ENCODE measurements at regions not wholly inside any gene's neighbourhood (a gene's known extent, or its start where the extent isn't known, plus 50 kb on each side); places are given as distances from the start of the nearest gene placed in this dataset.

DNA sequence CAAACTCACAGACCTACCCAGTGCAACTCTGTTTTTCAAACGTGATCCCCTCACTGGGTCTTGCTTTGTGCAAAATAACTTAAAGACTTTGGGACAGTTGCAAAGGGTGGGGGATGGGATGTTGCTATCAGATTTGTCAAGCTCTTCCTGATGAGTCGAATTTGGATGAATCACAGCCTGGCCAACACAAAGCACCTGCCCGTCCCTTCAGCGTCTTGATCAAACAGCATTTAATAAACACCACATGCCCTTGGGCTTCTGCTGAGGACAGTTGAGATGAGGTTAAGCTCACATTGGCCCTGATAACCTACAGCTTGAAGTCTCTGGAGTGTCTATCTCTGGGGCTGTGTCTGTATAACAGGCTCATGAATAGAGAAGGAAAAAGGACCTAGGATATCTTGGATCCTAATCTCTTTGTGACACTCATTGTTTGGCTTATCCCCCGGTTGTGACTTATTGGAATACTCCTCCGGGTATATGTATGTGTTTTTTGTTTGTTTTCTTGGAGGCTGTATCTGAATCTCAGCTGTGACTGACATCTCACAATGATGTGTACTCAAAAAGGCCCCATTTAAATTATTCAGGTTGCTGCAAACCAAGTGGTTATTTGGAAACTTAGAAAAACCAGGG is 132.6 kb upstream of the NAMPT start:
- DNase-seq = no peak

DNA sequence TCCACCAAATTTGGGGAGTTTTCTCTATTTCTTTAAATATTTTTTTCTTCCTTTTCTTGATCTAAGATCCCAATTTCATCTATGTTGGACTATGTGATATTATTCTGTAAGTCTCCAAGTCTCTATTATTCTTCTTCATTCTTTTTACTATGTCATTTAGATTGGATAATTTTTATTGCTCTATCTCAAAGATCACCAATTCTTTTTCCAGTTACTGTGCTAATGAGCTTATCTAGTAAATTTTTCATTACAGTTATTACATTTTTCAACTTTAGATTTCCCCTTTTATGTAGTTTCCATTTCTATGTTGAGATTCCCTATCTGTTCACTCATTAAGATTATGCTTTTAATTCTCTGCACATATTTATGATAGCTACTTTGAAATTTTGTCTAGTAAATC is 131.6 kb upstream of the NAMPT start:
- DNase-seq = no peak

DNA sequence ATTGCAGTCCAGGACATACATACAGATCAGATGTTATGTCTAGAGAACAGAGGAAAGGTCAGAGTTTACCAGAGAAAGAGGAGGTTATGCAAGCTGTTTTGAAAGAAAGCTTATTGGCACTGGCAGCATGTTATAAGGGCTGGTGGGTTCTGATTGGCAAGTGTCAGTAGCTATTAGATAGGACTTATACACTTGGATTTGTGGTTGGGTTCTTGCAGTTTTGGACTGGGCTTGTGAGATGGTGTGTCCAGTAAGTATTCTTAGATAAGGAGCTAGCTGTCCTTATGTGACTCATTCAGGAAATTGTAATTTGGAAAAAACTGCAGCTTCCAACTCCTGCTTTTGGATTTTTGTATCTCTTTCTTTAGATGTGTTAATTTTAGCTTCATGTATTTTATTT is 130.7 kb upstream of the NAMPT start:
- DNase-seq = no peak

DNA sequence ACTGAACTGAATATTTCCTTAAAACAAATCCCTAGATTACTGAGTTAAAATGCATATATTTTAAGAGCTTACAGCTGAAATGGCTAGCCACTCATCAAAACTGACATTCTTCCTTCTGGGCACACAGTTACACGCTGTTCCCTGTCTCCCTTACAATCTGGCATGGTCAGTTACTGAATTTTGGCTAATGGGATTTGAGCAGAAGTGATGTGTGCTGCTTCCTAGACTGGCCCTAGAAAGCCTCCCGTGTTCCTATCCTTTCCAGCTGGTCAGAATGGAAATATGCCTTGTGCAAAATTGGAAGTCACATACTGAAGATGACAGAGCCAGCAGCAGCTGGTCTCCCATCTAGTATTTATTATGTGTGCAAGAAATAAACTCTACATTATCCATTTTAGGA is 128.7 kb upstream of the NAMPT start:
- no peak for DNase-seq

DNA sequence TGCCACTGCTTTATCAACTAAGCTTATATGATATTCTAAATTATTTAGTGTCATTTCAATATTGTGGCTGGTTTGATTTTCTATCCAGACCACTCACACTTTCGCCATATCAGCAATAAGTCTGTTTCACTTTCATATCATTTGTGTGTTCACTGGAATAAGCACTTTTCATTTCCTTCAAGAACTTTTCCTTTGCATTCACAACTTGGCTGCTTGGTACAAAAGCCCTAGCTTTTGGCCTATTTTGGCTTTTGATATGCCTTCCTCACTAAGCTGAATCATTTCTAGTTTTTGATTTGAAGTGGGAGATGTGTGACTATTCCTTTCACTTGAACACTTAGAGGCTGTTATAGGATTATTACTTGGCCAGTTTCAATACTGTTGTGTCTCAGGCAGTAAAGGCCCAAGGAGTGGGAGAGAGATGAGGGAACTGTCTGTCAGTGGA is 120.9 kb upstream of the NAMPT start:
- DNase-seq = peak; percentile 44

DNA sequence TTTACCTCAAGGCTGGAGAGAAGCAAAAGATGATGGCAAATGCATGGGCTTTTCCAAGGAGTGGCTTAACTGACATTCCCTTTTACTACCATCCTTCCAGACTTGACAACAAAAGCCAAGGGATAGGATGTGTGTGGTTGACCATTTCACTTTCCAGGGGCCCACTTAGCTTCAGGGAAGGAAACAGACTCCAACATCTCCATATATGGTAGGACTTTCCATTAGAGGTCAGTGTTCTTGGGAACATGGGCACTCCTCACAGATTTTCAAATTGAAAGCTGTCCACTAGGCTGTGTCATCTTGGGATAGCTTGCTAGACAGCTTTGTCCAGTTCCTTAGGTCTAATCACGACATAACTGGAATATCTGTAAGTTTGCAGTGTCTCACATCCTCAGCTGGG is 118.1 kb upstream of the NAMPT start:
- DNase-seq = no peak

DNA sequence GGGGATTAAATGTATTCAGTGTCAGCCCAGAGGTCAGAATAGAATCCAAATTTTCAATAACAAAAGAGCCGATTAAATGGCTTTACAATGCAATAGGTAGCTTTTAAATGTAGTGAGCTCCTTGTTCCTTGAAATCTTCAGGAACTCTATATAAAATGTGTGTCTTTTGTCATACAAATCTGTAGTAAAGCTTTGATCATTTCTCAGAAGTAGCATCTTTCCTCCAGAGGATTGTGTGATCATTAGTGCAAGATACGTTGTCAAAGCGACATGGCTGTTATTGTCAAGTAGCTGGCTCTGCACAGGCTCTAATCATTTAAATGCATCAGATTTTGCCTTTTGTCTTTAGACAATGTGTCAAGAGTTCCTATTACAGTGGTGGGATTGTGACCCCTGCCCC is 116.1 kb upstream of the NAMPT start:
- no peak for DNase-seq

DNA sequence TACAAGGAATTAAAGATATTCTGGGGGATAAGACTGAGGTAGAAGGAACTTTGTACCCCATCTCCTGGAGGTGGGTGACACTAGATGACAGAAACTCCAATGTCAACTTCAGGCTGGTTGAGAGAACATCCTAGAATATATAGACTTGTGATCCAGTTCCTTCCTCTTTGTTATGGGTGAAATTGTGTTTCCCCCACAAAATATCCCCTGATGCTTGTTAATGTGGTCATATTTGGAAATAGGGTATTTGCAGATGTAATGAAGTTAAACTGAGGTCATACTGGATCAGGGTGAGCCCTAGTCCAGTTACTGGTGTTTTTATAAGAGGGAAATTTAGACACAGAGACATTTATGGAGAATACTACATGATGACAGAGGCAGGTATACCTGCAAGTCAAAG is 114.0 kb upstream of the NAMPT start:
- no peak for DNase-seq

DNA sequence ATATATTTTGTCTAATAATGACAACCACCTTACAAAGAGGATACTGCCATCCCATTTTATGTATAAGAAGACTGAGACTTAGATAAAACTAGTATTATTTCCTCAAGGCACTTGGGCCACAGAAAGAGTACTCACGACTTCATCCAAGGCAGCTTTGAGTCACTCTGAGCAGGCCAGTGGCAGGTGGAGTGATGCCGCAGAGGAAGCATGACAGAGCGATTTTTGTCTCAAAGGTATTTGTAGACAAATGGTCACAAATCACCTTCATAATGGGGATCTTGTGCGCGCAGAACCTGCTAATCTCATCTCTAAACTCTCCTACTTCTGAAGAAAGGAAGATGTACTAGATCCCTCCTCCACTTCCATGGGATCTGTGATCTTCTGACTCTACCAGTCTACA is 113.2 kb upstream of the NAMPT start:
- no peak for DNase-seq

DNA sequence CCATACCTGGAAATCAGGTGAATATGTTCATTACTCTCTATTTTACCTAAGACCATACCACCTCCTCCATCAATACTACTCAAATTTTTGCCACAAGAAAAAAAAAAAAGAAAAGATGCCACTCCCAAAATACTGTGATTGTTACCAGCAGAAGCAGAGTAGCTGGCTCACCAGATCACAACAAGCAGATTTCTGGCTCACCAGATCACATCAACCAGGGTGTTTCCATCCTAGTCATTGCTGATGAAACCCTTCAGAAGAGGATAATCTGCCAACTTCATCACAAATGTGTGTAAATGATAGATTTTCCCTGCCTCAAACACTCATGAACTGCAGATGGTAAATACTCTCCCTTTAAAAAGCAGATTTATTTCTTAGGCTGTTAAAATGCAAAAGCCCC is 109.7 kb upstream of the NAMPT start:
- no peak for DNase-seq

DNA sequence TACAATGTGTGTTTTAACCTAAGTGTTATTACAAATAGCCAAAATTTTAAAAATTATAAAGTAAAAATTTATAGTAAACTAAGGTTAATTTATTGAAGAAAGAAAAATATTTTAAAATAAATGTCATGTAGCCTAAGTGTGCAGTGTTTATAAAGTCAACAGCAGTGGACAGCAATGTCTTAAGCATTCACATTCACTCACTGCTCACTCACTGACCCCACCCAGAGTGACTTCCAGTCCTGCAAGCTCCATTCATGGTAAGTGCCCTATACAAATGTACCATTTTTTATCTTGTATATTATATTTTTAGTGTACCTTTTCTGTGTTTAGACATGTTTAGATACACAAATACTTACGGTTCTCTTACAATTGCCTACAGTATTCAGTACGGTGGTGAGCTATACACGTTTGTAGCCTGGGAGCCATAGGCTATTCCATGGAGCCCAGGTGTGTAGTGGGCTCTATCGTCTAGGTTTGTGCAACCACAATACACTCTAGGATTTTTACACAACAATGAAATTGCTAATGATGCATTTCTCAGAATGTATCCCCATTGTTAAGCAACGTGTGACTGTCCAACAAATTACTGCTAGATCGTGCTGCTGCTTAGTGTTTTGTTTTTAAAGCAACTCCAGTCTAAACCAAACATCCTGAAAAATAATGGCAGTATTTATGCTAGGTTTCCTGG is 108.9 kb upstream of the NAMPT start:
- no peak for DNase-seq

DNA sequence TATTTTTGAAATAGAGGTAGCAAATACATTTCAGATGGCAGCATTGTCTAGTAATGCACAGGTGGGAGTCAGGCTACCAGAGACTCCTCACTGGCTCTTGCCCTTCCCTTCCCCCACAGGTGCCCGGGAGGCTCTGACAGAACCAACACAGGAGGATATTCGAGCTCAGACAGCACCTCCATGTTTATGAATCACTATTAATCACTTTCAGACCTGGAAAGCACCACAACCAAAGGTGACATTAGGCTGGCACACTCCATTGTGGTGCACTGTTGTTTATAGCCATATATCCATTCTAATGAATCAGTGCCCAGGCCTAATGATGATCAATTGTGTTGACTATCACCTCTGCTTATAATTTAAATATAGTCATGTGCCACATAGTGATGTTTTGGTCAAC is 107.8 kb upstream of the NAMPT start:
- no peak for DNase-seq

DNA sequence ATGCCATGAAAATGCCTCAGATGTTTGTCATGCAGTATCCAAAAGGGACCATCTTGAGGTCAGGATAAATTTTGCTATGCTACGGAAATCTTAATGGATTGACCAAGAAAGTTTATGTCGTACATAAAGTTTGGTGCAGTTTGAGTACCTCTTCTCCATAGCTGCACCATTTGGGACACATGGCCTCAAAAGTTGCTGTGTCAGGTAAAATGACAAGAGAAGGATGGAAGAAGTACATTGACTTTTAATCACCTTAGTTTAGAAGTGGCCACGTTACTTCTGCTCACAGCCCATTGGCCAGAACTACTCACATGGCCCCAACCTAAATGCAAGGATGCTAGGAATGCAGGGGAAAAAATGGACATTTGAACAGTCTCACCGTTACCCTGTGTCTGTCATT is 107.4 kb upstream of the NAMPT start:
- DNase-seq = no peak

DNA sequence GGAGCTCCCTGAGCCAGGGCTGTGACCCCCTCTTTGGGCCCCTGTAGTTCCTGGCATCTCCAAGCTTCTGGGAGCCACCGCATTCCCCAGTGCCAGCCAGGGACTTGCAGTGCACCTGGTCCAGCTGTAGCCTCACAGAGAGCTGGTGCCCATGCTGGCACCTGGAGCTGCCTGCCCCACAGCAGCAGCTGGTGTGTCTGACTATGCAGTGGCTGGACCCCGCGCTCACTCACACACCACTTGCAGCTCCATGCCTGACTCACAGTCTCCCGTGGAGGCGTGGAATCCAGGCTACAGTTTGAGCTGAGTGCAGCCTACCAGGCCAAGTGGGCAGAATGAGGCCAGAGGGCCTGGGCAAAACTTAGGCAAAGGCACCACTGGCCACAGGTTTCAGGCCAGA is 102.2 kb upstream of the NAMPT start:
- no peak for DNase-seq

DNA sequence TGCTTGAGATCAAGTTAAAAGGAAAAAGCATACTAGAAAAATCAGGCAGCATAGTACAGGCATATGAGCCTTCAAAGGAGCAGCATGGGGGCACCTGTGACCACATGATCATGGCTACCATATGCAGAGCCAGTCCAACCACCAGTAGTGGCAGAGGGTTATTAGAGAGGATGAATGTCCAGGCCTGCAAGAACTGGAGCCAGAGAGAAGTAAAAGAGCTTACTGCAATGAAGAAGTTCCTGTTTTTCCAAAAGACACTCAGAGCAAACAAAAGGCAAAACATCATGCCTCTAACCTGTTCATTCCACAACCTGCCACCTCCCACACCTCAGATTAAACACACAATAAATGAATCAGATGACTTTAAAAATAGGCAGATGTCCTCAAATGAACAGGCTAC is 99.6 kb upstream of the NAMPT start:
- DNase-seq = no peak

DNA sequence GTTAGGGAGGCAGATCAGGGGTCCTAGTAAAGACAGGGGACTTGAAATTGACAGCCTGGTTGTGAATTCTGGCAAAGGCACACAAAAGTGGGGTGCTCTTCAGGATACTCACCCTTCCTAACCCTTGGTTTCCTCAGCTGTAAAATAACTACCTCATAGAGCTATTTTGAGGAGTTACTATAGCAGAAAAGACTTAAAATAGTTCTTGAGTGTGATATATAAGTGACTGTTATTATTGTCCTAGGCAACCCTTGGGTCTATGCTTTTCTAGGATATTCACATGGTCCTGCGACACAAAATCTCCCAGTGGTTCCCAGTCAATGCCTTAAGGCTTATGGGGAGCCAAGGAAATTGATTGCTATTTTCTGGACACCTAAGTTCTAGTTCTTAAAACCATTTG is 98.1 kb upstream of the NAMPT start:
- no peak for DNase-seq

DNA sequence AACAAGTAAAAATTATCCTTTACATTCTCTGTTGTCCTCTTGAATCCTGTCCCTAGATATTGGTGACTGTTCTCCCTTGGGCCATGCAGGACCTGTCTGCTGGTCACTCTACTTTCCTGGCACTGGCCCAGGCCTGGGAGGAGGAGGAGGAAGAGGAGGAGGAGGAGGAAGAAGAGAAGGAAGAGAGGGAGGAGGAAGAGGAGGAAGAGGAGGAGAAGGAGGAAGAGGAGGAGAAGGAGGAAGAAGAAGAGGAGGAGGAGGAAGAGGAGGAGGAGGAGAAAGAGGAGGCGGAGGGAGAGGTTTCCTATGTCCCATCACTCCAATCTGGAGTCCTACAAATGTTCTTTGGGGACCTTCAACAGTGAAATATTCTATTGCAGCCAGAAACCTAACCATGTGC is 97.3 kb upstream of the NAMPT start:
- DNase-seq = no peak

DNA sequence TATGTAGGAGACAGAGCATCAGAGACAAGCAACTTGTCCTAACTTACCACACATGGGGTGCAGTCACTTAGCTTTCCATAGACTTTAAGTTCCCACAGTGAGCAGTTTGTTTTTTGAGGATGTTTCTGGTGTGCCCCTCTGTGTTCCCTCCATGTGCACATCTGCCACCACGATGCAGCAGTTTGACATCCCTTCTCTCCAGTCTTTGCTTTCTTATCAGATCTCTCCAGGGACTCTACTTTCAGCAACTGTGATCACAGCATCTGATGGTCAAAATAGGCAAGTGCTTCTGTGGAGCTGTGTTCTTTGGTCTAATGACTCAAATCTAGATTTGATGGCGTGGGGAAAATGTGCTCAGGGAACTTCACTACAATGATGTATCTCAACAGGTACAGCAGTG is 96.5 kb upstream of the NAMPT start:
- DNase-seq = no peak

DNA sequence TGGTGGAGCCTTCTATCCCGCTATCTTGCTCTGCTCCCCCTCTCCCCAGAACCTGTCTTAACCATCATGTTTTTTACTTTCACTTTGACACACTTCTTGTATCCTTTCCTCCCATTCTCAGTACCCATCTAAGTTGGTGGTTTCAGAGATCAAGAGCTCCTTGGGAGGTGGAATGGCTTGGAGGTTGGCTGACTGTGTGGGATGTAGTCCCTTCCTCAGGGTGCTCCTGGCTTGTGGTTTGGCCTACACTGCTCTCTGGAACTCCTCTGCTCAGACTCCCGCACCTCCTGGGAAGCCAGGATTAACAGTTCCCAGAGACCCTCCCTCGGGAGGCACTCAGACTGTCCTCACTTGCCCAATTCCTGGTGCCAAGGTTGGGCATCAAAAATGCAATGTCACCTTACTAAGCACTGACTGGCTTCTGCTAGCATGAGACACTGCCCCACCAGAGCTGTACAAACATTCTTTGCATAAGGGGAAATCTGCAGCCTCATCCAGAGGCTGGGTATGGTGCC is 93.1 kb upstream of the NAMPT start:
- no peak for DNase-seq

DNA sequence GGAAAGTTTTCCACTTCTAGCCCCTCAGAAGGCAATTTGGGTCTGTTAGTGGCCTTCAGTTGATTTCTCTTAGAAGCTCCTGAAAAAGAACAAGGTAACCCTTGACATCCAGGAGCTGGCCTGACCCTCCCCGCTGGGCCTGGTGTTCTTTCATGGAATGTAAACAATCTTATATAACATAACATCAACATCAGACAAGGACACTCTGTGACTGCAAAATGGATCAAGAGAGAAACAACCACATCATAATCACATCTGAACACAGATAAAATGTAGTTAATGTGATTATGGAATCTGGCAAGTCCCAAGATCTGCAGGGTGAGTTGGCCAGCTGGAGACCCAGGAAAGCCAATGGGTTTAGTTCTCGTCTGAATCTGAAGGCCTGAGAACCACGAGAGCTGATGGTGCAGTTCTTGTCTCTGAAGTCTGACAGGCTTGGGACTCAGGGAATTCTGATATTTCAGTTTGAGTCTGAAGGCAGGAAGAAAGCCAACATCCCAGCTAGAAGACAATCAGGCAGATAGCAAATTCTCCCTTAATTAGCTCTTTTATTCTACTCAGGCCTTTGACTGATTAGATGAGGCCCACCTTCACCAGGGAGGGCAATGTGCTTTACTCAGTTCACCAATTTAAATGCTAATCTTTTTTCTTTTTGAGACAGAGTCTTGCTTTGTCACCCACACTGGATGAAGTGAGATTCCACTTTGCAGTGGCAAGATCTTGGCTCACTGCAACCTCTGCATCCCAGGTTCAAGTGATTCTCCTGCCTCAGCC is 91.4 kb upstream of the NAMPT start:
- no peak for DNase-seq

DNA sequence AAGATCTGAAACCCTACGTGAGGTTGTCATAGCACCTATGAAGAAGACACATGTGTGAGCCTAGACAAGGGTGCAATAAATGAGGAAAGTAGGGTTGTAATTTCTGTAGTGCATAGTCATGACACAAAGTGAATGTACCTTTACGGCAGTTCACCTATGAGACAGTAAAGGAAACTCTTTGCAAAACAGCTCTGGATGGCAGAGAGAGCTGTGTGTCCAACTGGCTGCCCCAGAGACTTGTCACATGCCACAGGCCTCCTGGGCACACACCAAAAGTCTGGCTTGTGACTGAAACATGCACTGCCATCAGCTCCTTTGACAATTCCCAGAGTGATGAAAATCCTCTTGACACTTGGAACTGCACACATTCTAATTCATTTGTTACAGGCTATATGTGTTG is 90.7 kb upstream of the NAMPT start:
- DNase-seq = no peak

DNA sequence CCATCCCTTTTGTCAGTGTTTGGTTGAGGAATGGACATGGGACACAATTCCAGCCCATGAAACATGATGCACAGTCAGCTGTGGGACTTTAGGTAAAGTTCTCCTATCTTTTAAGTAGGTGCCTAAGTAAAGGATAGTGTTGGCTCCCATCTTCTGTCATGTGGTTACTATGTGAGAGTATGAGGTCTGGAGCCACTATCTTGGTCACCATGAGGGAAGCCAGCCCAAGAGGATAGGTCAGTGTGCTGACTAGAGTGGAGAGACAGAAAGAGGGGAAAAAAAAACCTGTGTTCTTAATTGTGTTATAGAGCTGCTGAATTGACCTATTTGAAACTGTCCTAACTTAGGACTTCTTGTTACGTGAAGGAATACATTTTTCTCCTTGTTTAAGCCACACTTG is 89.7 kb upstream of the NAMPT start:
- DNase-seq = no peak

DNA sequence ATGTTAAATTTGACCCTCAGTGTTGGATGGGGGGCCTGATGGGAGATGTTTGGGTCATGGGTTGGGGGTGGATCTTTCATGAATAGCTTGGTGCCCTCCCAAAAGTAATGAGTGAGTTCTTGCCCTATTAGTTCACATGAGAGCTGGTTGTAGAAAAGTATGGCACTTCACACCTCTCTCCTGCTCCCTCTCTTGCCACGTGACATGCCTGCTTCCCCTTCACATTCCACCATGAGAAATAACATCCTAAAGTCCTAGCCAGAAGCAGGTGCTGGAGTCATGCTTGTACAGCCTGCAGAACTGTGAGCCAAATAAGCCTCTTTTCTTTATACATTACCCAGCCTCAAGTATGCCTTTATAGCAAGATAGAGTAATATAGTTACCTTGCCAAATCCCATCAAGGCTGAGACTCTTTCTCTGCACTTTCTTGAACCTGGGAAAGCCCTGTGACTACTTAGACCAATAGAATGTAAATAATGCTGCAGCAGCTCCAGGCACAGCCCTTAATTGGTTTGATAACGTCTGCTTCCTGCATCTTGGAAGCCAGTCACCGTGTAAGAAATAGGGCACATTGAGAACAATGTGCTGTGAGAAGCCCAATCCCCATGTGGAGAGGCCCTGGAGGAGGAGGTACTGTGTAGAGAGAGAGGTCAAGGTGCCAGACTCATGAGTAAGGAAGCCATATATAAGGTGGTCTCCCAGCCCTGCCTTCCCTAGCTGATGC is 88.0 kb upstream of the NAMPT start:
- no peak for DNase-seq

DNA sequence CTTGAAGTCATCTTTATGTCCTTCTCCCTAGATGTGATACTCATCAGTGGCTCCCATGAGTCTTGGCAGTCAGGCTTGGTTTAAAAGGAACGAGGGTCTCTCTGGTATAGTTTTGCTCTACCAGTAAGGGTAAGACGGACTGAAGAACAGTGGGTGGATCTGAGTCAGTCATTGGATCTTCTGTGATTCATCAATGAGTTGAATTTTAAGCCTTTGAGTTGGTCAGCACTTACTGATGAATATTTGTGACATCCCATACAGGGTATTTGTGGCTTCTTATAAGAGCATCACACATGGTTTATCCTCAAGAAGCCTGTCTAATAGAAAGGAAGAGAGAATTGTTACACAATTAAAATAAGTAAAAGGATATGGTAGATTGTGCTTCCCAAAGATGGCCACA is 87.3 kb upstream of the NAMPT start:
- no peak for DNase-seq

Data from stimulated activated CD4-positive, alpha-beta T cell treated with anti-CD3 and anti-CD28 coated beads, Interleukin-15, amount 100 ng/mL, for 24 hours (primary cell).